ENCODE measurements at regions not wholly inside any gene's neighbourhood (a gene's known extent, or its start where the extent isn't known, plus 50 kb on each side); places are given as distances from the start of the nearest gene placed in this dataset.
A peak's percentile ranks its signal among the peaks of the same experiment; 100 is the strongest.

DNA sequence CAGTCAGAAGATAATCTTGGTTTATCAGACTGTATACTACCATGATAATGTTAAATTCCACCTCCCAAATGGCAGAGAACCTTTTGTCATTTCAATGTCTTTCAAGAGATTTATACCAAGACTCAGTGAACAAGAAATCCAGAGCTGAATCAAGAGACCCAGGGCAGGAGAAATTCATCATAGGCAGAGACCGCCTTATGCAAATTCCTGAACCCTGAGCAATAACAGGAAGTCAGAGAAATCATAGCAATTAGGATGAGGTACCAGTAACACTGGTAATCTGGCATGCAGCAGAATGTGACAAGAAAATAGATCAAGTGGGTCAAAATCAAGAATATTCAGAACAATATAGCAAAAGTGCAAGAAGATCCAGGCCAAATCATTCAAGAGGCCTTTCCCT is 412.4 kb upstream of the LRATD1 start:
- Histone ChIP-seq H3K36me3 (ENCODE audit: insufficient read depth, low read length) (no peaks in the 10 kb centered on the region), H3K9ac (ENCODE audit: low read depth, low read length) (no peak overlapping the region), H3K9me3 (ENCODE audit: control insufficient read depth, insufficient read depth, low read length) (no peaks in the 10 kb centered on the region), H3K4me1 (ENCODE audit: insufficient read depth, low read length) (peaks cover 9% of the 10 kb centered on the region; the same call in 1 of the 2 replicates)

DNA sequence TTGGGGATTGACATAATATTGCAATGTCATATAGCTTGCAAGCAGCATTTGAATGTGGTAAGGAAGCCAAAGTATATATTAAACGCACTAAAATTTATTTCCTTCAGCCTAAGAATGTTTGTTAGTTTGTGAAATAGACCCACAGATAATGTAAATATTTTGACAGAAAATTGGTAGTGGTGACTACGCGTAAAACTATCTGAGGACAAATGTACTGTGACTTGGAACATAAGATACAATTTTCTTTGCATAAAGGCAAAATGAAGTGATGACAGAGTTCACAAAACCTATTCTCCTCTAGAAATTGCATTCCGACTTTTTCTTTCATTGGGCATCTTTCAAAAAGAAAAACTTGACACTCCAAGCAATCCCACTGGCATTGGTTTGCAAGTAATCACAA is 411.1 kb upstream of the LRATD1 start:
- Histone ChIP-seq H3K4me1 (ENCODE audit: insufficient read depth, low read length) (peaks cover 9% of the 10 kb centered on the region; the same call in 1 of the 2 replicates), H3K9me3 (ENCODE audit: control insufficient read depth, insufficient read depth, low read length) (no peaks in the 10 kb centered on the region), H3K9ac (ENCODE audit: low read depth, low read length) (no peak overlapping the region), H3K36me3 (ENCODE audit: insufficient read depth, low read length) (no peaks in the 10 kb centered on the region)

DNA sequence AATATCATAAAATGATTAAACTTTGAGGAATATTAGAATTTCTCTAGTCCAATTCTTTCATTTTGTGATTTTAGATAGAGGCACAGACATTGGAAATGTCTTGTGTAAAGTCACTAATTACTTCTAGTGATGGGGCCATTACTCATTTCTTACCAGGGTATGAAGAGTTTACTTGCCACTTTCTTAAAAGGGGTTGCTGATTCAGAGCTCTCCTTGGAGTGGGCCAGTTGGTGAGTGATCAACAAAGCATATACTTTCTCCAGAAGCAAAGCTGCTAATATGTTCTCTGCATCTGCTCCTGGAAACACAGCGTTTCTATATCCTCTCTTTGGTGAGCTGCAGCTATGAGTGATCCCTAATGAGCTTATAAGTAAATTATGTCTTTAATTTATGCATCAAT is 408.9 kb upstream of the LRATD1 start:
- Histone ChIP-seq H3K9ac (ENCODE audit: low read depth, low read length) (no peak overlapping the region), H3K4me1 (ENCODE audit: insufficient read depth, low read length) (peaks cover 9% of the 10 kb centered on the region; the same call in 1 of the 2 replicates), H3K36me3 (ENCODE audit: insufficient read depth, low read length) (no peaks in the 10 kb centered on the region), H3K9me3 (ENCODE audit: control insufficient read depth, insufficient read depth, low read length) (no peaks in the 10 kb centered on the region)

DNA sequence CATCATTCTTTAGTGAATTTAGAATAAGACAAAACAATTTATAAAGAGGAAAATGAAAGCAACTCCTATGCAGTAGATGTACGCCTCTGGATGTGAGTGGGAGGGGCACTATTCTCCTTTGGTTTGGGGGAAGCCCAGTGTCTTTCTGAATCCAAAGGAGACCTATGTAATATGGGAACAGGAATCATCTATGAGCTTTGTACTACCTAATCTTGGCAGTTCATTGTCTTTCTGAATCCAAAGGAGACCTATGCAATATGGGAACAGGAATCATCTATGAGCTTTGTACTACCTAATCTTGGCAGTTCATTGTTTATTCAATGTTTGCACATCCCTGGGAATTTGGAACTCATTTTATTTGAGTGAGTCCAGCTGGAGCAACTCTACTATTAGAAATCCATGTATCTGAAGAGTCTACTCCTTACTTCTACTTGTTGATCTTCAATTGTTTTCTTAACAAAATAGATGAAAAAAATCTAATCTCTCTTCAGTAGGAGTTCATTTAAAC is 401.1 kb upstream of the LRATD1 start:
- H3K9ac ChIP-seq (ENCODE audit: low read depth, low read length): no peak overlapping the region
- no peaks in the 10 kb centered on the region; the same call in 1 of the 2 replicates for H3K9me3 ChIP-seq (ENCODE audit: control insufficient read depth, insufficient read depth, low read length)
- no peaks in the 10 kb centered on the region for H3K36me3 ChIP-seq (ENCODE audit: insufficient read depth, low read length)
- peaks cover 22% of the 10 kb centered on the region for H3K4me1 ChIP-seq (ENCODE audit: insufficient read depth, low read length)

DNA sequence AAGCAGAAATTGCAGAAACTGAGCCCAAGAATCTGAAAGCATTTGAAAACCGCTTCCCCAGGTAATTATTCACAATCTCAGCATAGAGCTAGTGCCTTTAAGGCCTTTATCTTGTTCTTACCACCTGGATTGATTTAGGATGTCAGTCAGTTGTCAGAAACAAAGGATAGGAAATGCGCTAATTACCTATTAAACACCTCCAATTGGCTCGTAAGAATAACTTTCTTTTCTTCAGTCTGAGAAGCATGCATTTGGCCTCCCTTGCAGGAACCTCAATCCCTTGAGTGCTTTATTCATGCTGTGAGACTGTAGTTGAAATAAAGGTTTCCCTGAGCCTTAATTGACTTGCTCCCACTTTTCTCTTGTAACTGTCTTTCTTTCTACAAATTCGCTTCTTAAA is 400.3 kb upstream of the LRATD1 start:
- Histone ChIP-seq H3K9ac (ENCODE audit: low read depth, low read length) (no peak overlapping the region), H3K4me1 (ENCODE audit: insufficient read depth, low read length) (peaks cover 22% of the 10 kb centered on the region), H3K36me3 (ENCODE audit: insufficient read depth, low read length) (no peaks in the 10 kb centered on the region), H3K9me3 (ENCODE audit: control insufficient read depth, insufficient read depth, low read length) (no peaks in the 10 kb centered on the region; the same call in 1 of the 2 replicates)

DNA sequence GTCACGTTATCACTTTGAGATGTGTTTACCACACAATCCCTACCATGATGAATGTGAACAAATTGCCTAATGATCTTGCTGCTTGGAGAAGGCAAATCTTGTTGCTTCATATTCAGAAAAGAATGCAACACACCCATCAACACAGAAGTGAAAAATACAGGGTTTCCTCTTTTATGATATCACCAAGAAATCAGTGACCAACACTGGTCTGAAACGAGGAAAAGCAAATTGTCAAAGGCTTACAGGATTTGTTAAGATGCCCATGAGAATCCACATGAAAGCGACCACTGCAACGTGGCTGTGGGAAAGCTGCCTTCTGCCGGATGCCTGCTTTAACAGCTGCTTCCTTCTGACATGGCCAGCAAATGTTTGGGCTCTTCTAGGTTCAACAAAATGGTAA is 397.6 kb upstream of the LRATD1 start:
- H3K9ac ChIP-seq (ENCODE audit: low read depth, low read length): no peak overlapping the region
- no peaks in the 10 kb centered on the region for H3K36me3 ChIP-seq (ENCODE audit: insufficient read depth, low read length)
- H3K4me1 ChIP-seq (ENCODE audit: insufficient read depth, low read length): peaks cover 22% of the 10 kb centered on the region
- no peaks in the 10 kb centered on the region; the same call in 1 of the 2 replicates for H3K9me3 ChIP-seq (ENCODE audit: control insufficient read depth, insufficient read depth, low read length)

DNA sequence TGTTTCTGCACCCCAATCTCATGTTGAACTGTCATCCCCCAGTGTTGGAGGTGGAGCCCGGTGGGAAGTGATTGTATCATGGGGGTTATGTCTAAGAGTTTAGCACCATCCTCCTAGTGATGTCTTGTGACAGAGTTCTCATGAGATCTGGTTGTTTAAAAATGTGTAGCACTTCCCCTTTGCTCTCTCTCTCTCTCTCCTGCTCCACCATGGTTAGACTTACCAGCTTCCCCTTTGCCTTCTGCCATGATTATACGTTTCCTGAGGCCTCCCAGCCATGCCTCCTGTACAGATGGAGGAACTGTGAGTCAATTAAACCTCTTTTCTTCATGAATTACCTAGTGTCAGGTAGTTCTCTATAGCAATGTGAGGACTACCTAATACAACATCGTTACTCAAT is 396.9 kb upstream of the LRATD1 start:
- Histone ChIP-seq H3K9me3 (ENCODE audit: control insufficient read depth, insufficient read depth, low read length) (no peaks in the 10 kb centered on the region; the same call in 1 of the 2 replicates), H3K36me3 (ENCODE audit: insufficient read depth, low read length) (no peaks in the 10 kb centered on the region), H3K4me1 (ENCODE audit: insufficient read depth, low read length) (peaks cover 22% of the 10 kb centered on the region), H3K9ac (ENCODE audit: low read depth, low read length) (no peak overlapping the region)

DNA sequence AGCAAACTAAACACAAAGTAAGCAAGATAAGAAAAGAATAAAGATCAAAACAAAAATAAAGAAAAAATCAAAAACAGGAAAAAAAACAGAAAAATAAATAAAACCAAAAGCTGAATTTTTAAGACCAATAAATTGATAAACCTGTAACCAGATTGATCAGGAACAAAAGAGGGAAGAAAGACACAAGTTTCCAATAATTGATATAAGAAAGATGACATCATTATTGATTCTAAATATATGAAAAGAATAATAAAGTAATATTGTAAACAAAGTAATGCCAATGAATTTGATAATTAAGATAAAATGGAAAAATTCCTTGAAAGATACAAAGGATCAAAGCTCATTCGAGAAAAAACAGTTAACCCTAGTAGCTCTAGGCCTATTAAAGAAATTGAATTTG is 394.6 kb upstream of the LRATD1 start:
- no peaks in the 10 kb centered on the region for H3K36me3 ChIP-seq (ENCODE audit: insufficient read depth, low read length)
- no peaks in the 10 kb centered on the region; the same call in 1 of the 2 replicates for H3K9me3 ChIP-seq (ENCODE audit: control insufficient read depth, insufficient read depth, low read length)
- H3K9ac ChIP-seq (ENCODE audit: low read depth, low read length): no peak overlapping the region
- H3K4me1 ChIP-seq (ENCODE audit: insufficient read depth, low read length): peaks cover 13% of the 10 kb centered on the region

DNA sequence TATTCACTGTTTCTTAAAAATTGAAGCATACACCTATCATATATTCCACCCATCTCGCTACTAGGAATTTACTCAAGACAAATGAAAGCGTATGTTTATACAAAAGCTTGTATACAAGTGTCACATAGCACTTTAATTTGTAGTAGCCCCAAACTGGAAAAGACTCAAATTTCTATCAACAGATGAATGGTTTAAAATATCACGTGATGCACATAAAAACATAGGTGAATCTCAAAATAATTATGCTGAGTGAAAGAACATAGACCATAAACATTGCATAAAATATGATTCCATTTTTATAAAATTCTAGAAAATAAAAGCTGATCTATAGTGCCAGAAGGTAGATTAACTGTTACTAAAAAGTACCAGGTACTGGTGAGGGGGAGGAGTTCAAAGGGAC is 392.9 kb upstream of the LRATD1 start:
- Histone ChIP-seq H3K36me3 (ENCODE audit: insufficient read depth, low read length) (no peaks in the 10 kb centered on the region), H3K9me3 (ENCODE audit: control insufficient read depth, insufficient read depth, low read length) (peaks cover 4% of the 10 kb centered on the region; the same call in 1 of the 2 replicates), H3K4me1 (ENCODE audit: insufficient read depth, low read length) (no peaks in the 10 kb centered on the region), H3K9ac (ENCODE audit: low read depth, low read length) (no peak overlapping the region)

DNA sequence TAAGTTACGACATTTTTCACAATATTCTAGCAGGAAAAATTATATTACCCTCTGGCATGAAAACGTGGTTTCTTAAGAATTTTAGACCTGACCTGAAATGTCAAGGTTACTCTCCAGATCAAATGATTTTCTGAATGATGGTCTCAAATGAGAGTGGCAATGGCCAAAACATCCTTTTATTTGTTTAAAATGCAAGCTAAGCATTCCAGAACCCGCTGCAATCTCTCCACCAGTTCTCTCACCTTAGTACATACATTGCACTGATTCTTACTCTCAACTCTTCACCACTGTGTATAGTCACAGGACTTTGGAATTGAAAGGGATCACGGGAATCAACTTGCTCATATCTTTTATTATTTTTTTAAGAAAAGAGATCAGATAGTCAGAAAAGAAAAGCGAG is 391.6 kb upstream of the LRATD1 start:
- no peaks in the 10 kb centered on the region for H3K36me3 ChIP-seq (ENCODE audit: insufficient read depth, low read length)

DNA sequence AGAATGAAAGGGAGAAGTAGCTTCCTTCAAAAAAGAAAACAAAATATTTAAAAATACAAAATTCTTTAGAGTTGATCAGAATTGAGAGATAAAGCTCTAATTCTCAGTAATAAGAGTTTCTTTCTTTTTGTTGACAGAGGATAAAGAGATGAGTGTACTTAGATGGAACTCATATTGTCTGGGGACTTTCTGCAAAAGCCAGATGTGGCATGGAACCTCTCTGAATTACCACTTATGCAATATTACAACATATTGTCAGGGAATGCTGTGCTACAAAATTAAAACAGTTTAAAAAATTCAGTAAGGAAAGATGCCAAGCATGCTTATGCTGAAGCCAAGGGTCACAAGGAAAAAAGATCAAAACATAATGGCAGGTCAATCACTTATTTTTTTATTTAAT is 386.6 kb upstream of the LRATD1 start:
- Histone ChIP-seq H3K4me1 (ENCODE audit: insufficient read depth, low read length) (no peaks in the 10 kb centered on the region), H3K9me3 (ENCODE audit: control insufficient read depth, insufficient read depth, low read length) (peaks cover 4% of the 10 kb centered on the region; the same call in 1 of the 2 replicates), H3K9ac (ENCODE audit: low read depth, low read length) (no peak overlapping the region), H3K36me3 (ENCODE audit: insufficient read depth, low read length) (no peaks in the 10 kb centered on the region)

More for the DNA sequence above, 391.6 kb upstream of the LRATD1 start:
- Histone ChIP-seq H3K9me3 (ENCODE audit: control insufficient read depth, insufficient read depth, low read length) (peaks cover 4% of the 10 kb centered on the region; the same call in 1 of the 2 replicates), H3K4me1 (ENCODE audit: insufficient read depth, low read length) (no peaks in the 10 kb centered on the region), H3K9ac (ENCODE audit: low read depth, low read length) (no peak overlapping the region)

DNA sequence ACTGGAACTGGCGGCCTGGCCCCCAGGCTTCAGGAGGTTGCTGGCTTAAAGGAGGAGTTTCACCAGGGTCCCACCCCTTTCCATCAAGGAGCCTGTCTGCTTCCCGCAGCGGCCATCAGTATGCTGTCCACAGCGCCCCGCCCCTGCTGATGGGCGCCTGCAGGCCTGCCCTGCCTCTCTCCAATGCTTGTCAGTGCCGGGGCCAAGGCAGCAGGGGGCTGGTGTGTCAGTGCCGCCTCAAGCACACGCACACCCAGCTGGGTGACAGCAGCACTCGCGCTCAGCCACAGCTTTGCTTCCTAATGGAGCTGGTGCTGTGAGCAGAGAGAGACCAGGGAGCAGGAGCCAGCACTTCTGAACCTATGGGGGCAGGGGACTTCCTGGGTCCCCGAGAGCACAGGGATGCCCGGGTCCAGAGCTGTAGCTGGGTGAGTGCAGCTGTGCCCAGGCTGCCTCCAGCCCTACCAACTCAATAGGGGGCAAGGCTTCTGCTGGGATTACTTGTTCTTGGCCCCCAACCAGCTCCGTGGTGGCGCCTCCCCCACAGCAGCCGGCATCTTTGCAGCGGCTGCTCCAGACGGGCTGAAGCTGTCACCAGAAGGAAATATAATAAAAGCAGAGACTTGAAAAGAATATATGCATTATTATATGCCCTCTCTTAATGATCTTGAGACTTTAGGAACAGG is 377.2 kb upstream of the LRATD1 start:
- Histone ChIP-seq H3K9me3 (ENCODE audit: control insufficient read depth, insufficient read depth, low read length) (no peaks in the 10 kb centered on the region), H3K36me3 (ENCODE audit: insufficient read depth, low read length) (no peaks in the 10 kb centered on the region), H3K9ac (ENCODE audit: low read depth, low read length) (peak overlapping the region; percentile 31; the same call in 1 of the 2 replicates), H3K4me1 (ENCODE audit: insufficient read depth, low read length) (peaks cover 5% of the 10 kb centered on the region; the same call in 1 of the 2 replicates)

DNA sequence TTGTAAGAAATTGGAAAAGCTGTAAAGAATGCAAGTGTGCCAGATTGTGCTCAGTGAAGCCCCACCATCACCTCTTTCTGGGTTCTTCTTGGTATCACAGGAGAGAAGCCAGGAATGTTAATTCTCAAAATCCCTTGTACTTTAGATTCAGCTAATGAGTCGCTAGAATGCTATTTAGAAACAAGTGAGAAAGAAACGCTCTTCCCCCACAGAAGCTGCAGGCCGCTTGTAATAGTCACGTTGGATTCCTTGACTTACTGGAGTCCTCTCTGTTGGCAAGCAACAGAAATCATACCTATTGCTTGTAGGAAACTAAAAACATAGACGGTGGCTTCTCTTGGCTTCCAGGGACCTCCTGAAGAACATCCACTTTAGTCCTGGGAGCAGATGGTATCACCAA is 375.6 kb upstream of the LRATD1 start:
- Histone ChIP-seq H3K4me1 (ENCODE audit: insufficient read depth, low read length) (peaks cover 5% of the 10 kb centered on the region; the same call in 1 of the 2 replicates), H3K36me3 (ENCODE audit: insufficient read depth, low read length) (no peaks in the 10 kb centered on the region), H3K9me3 (ENCODE audit: control insufficient read depth, insufficient read depth, low read length) (no peaks in the 10 kb centered on the region), H3K9ac (ENCODE audit: low read depth, low read length) (no peak overlapping the region)

DNA sequence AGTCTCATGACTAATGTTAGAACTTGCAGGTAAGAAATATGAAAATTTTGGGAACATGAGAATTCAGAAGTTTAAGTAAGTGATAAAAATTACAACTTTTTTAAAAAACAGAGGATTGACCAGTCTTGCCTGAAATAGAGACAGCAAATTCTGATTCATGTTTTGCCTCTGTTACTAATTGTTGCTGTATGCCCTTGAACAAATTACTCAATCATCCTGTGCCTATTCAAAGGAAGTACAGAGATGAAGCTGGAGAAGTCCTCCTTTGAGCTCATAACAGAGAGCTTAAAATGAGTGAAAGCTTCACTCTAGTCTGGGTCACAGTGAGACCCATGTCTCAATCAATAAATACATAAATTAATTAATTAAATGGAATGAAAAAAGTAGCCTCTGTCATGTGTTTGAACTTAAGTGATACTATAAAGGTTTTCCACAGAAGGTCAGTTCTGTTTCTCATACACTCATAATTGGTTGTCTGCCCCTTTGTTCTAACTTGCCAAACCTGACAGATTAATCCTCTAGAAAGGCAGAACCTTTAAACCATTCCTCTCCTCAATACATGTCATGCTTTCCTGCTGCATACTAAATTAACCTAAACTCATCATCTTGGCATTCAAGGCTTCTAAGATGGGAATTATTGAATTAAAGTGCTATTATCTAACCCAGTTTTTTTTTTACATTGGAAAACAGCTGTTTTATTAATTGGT is 374.6 kb upstream of the LRATD1 start:
- no peak overlapping the region for H3K9ac ChIP-seq (ENCODE audit: low read depth, low read length)
- H3K9me3 ChIP-seq (ENCODE audit: control insufficient read depth, insufficient read depth, low read length): no peaks in the 10 kb centered on the region
- H3K4me1 ChIP-seq (ENCODE audit: insufficient read depth, low read length): peaks cover 5% of the 10 kb centered on the region; the same call in 1 of the 2 replicates
- H3K36me3 ChIP-seq (ENCODE audit: insufficient read depth, low read length): no peaks in the 10 kb centered on the region

DNA sequence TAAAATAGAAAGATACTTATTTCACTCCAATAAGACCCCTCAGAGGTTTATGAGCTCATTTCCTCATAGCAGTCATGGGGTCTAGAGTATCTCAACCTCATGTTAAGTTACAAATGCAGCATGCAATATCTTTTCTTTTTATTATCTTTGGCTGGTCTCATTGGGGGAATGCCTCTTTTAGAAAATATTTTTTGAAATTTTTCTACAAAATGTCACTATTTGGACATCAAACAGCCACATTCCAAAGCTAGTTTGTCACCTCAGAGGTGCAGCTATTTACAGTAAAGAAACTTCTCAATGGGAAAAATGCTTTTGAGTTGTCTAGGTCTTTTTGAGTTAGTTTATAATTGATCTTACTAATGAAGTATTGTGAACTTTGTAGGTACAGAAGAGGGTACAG is 370.7 kb upstream of the LRATD1 start:
- no peaks in the 10 kb centered on the region for H3K36me3 ChIP-seq (ENCODE audit: insufficient read depth, low read length)
- peaks cover 1% of the 10 kb centered on the region; the same call in 1 of the 2 replicates for H3K4me1 ChIP-seq (ENCODE audit: insufficient read depth, low read length)
- H3K9ac ChIP-seq (ENCODE audit: low read depth, low read length): no peak overlapping the region
- H3K9me3 ChIP-seq (ENCODE audit: control insufficient read depth, insufficient read depth, low read length): no peaks in the 10 kb centered on the region
